Heart left ventricle (tissue), 13 donors: ENCODE measurements at regions not wholly inside any gene's neighbourhood (a gene's known extent, or its start where the extent isn't known, plus 50 kb on each side); places are given as distances from the start of the nearest gene placed in this dataset.

ENCODE experiments used
- CTCF ChIP-seq, 12 donors: fragments of 200-600 bp; sonication (generic) in 4 of 12; IDR thresholded peaks; one replicate each; pipeline versions ENCODE4 v1.5.0 to v1.8.0; 2018 to 2022; ENCODE audit warnings: antibody characterized with exemption in 12 of 12, mild to moderate bottlenecking in 5 of 12
- POLR2A ChIP-seq, 2 donors: fragments of 450-650 bp; IDR thresholded peaks; one replicate each; pipeline ENCODE4 v1.6.1; 2017; ENCODE audit warnings: antibody characterized with exemption in 2 of 2, mild to moderate bottlenecking in 2 of 2, moderate library complexity in 2 of 2
- donor health status: ischemic (EF 13 %, LVEDD 7.1; RV severe dilation, severe dysfunction).
- donor health status: DM: no; HTN: yes; CAD: no.
- donor health status: DM: no; HTN: no; CAD: no.
- donor health status: ischemic (EF 25% LVEDD 6.9; RV normal size, moderate dysfunction).
- donor health status: ischemic (EF 25% LVEDD 5.7; RV mildly dilated, moderate dysfunction).
- donor health status: ischemic (EF 35%, LVEDD 5.7; RV mildly dilated, moderate dysfunction).
- donor health status: nonischemic (EF 11% LVEDD 7.7; RV severe dilation, severe dysfunction).
- donor health status: DM: yes; HTN: yes; CAD: no.
- donor health status: PGD.
- donor health status: ischemic (EF 29% LVEDD 5.4; RV normal size, mild dysfunction).
- donor health status: nonischemic (EF 23%, LVEDD 6.1; RV moderate dilation, normal function).

- TF ChIP-seq CTCF (IDR thresholded peaks at IDR 0.05) (no peak), POLR2A (IDR thresholded peaks at IDR 0.05) (no peak)
Measured at GRCh38 chr16:65515193-65515592, 393.3 kb upstream of the CDH11 start.
